ENCODE measurements at regions not wholly inside any gene's neighbourhood (a gene's known extent, or its start where the extent isn't known, plus 50 kb on each side); places are given as distances from the start of the nearest gene placed in this dataset.

DNA sequence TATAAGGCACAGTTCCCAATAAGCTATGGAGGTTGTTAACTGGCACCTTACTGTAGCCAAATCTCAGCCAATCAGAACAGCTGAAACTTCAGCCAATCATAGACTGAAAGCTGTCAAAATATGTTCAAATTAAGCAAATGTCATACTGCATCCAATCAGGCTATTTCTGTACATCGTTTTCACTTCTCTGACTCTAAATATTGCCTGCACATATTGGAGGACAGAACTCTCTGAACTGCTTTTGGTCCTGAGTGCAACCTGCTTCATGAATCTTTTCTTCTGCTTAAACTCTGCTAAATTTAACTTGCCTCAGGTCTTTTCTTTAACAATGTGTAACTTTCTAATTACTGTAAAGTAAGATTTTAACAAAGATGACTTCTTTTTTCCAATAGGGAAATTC lies 1198.9 kb upstream of the PCDH7 start:
- Histone ChIP-seq H4K20me1 (ENCODE audit: insufficient read depth, low read length) (no peaks in the 10 kb centered on the region), H3F3A (ENCODE audit: insufficient read depth, low read length) (no peaks in the 10 kb centered on the region), H3K27ac (ENCODE audit: low read depth, low read length, poor library complexity, severe bottlenecking) (no peak overlapping the region), H3K27me3 (ENCODE audit: insufficient read depth, low read length) (no peaks in the 10 kb centered on the region), H3K9me3 (ENCODE audit: low read length) (no peaks in the 10 kb centered on the region), H3K36me3 (ENCODE audit: insufficient read depth, low read length) (no peaks in the 10 kb centered on the region), H2AFZ (ENCODE audit: low read length) (no peak overlapping the region), H3K9me2 (ENCODE audit: low read depth, low read length) (no peaks in the 10 kb centered on the region), H3K4me3 (ENCODE audit: low read depth, low read length, poor library complexity, severe bottlenecking) (no peak overlapping the region), H3K4me1 (ENCODE audit: insufficient read depth, low read length, severe bottlenecking) (no peaks in the 10 kb centered on the region), H3K4me2 (ENCODE audit: low read length) (no peak overlapping the region), H3K9ac (ENCODE audit: low read length) (no peak overlapping the region), H3K79me2 (ENCODE audit: insufficient read depth, low read length) (no peaks in the 10 kb centered on the region)
- TF ChIP-seq, protein P1, sequence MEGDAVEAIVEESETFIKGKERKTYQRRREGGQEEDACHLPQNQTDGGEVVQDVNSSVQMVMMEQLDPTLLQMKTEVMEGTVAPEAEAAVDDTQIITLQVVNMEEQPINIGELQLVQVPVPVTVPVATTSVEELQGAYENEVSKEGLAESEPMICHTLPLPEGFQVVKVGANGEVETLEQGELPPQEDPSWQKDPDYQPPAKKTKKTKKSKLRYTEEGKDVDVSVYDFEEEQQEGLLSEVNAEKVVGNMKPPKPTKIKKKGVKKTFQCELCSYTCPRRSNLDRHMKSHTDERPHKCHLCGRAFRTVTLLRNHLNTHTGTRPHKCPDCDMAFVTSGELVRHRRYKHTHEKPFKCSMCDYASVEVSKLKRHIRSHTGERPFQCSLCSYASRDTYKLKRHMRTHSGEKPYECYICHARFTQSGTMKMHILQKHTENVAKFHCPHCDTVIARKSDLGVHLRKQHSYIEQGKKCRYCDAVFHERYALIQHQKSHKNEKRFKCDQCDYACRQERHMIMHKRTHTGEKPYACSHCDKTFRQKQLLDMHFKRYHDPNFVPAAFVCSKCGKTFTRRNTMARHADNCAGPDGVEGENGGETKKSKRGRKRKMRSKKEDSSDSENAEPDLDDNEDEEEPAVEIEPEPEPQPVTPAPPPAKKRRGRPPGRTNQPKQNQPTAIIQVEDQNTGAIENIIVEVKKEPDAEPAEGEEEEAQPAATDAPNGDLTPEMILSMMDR (IDR thresholded peaks at IDR 0.05; ENCODE audit: low read length), result no peak
- TF ChIP-seq EZH2 (IDR thresholded peaks at IDR 0.05; ENCODE audit: borderline replicate concordance, low read length), result no peak

DNA sequence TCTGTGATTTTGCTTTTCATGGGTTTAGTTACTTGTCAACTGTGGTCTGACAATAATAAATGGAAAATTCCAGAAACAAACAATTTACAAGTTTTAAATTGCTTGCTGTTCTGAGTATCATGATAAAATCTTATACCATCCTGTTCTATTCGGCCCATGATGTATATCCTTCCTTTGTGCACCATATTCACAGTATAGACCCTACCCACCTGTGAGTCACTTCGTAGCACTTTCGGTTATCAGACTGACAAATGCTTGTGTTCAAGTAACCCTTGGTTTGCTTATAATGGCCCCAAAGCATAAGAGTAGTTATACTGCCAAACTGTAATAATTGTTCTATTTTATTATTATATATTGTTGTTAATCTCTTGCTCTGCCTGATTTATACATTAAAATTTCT lies 1183.4 kb upstream of the PCDH7 start:
- Histone ChIP-seq H3K4me1 (ENCODE audit: insufficient read depth, low read length, severe bottlenecking) (no peaks in the 10 kb centered on the region), H3K4me3 (ENCODE audit: low read depth, low read length, poor library complexity, severe bottlenecking) (no peak overlapping the region), H3K4me2 (ENCODE audit: low read length) (no peak overlapping the region), H3K9me3 (ENCODE audit: low read length) (no peaks in the 10 kb centered on the region), H3K79me2 (ENCODE audit: insufficient read depth, low read length) (no peaks in the 10 kb centered on the region), H3K9me2 (ENCODE audit: low read depth, low read length) (no peaks in the 10 kb centered on the region), H3K9ac (ENCODE audit: low read length) (no peak overlapping the region), H4K20me1 (ENCODE audit: insufficient read depth, low read length) (no peaks in the 10 kb centered on the region), H2AFZ (ENCODE audit: low read length) (no peak overlapping the region), H3K27ac (ENCODE audit: low read depth, low read length, poor library complexity, severe bottlenecking) (no peak overlapping the region), H3K36me3 (ENCODE audit: insufficient read depth, low read length) (no peaks in the 10 kb centered on the region), H3K27me3 (ENCODE audit: insufficient read depth, low read length) (no peaks in the 10 kb centered on the region), H3F3A (ENCODE audit: insufficient read depth, low read length) (no peaks in the 10 kb centered on the region)
- no peak for TF ChIP-seq EZH2 (IDR thresholded peaks at IDR 0.05; ENCODE audit: borderline replicate concordance, low read length)
- TF ChIP-seq, protein P1 (IDR thresholded peaks at IDR 0.05; ENCODE audit: low read length), result no peak

DNA sequence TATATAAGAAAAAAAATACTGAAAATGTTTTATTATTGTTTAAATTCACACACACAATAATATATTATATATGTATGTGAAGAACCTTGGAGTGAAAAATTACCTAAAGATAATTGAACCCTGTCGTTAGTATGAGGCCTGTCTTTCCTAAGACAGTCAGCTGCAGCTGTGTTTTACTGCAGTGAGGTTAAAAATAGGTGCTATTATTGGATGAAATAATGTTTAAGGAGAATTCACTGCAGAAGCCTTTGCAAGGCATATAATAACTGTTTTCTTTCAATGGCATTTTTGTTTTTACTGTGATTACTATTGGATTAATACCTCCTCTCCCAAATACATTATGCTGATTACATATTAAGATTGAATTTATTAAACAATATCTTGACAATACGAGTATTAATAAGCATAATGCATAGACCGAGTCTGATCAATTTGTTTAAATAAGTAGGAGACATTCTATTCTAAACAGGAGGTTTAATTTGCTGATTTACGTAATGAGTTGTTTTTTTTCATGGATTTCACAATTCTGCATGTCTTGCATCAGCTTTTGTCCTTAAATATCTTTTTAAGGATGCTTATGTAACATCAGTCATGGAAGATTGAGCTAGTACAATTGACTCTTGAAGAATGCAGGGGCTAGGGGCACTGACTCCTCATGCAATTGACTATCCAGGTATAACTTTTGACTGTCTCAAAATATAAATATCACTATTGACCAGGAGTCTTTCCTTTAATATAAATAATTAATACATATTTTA lies 1181.1 kb upstream of the PCDH7 start:
- no peak for TF ChIP-seq EZH2 (IDR thresholded peaks at IDR 0.05; ENCODE audit: borderline replicate concordance, low read length)
- TF ChIP-seq, protein P1 (IDR thresholded peaks at IDR 0.05; ENCODE audit: low read length), result no peak
- H2AFZ ChIP-seq (ENCODE audit: low read length), result no peak overlapping the region

More for the DNA sequence above, 1181.1 kb upstream of the PCDH7 start:
- H3K4me3 ChIP-seq (ENCODE audit: low read depth, low read length, poor library complexity, severe bottlenecking), result no peak overlapping the region
- H3K79me2 ChIP-seq (ENCODE audit: insufficient read depth, low read length), result no peaks in the 10 kb centered on the region
- H3F3A ChIP-seq (ENCODE audit: insufficient read depth, low read length), result no peaks in the 10 kb centered on the region
- no peak overlapping the region for H3K9ac ChIP-seq (ENCODE audit: low read length)
- H3K27me3 ChIP-seq (ENCODE audit: insufficient read depth, low read length), result no peaks in the 10 kb centered on the region
- H3K4me2 ChIP-seq (ENCODE audit: low read length), result no peak overlapping the region
- no peaks in the 10 kb centered on the region for H3K4me1 ChIP-seq (ENCODE audit: insufficient read depth, low read length, severe bottlenecking)
- no peaks in the 10 kb centered on the region for H3K36me3 ChIP-seq (ENCODE audit: insufficient read depth, low read length)
- H3K9me3 ChIP-seq (ENCODE audit: low read length), result no peaks in the 10 kb centered on the region
- H3K9me2 ChIP-seq (ENCODE audit: low read depth, low read length), result no peaks in the 10 kb centered on the region
- H4K20me1 ChIP-seq (ENCODE audit: insufficient read depth, low read length), result no peaks in the 10 kb centered on the region
- H3K27ac ChIP-seq (ENCODE audit: low read depth, low read length, poor library complexity, severe bottlenecking), result no peak overlapping the region
